ENCODE measurements at regions not wholly inside any gene's neighbourhood (a gene's known extent, or its start where the extent isn't known, plus 50 kb on each side); places are given as distances from the start of the nearest gene placed in this dataset.

GRCh38 chr6:7473805-7474719, 67.4 kb upstream of the DSP start:
- TF ChIP-seq TP53 (CRISPR knock-in tag; conservative IDR thresholded peaks at IDR 0.05) (no peak), GMEB1 (CRISPR knock-in tag; IDR thresholded peaks at IDR 0.05; ENCODE audit: borderline replicate concordance) (no peak), SMAD3 (CRISPR knock-in tag; IDR thresholded peaks at IDR 0.05) (no peak)
